Osteoblast (primary cell): ENCODE measurements at regions not wholly inside any gene's neighbourhood (a gene's known extent, or its start where the extent isn't known, plus 50 kb on each side); places are given as distances from the start of the nearest gene placed in this dataset.

ENCODE experiments used
- DNase-seq: peaks from one replicate; pipeline ENCODE4 v3.0.0; 2011; ENCODE audit warnings: low spot score, mixed read lengths; ENCODE audit not compliant: insufficient read length; ENCODE audit errors: missing footprints
- H2AFZ ChIP-seq: 2 replicates; pipeline ENCODE4 v1.6.0; 2011; ENCODE audit warnings: mild to moderate bottlenecking, low read length
- H3K27ac ChIP-seq: 2 replicates; pipeline ENCODE4 v1.5.1; 2011; ENCODE audit warnings: mild to moderate bottlenecking, low read depth, low read length, moderate library complexity
- H3K27me3 ChIP-seq: 2 replicates; pipeline ENCODE4 v1.6.0; 2012; ENCODE audit warnings: mild to moderate bottlenecking, control low read depth, inconsistent platforms, low read length, moderate library complexity; ENCODE audit not compliant: insufficient read depth
- H3K36me3 ChIP-seq: 2 replicates; pipeline ENCODE4 v1.5.1; 2011; ENCODE audit warnings: mild to moderate bottlenecking, low read length, control low read depth, moderate library complexity; ENCODE audit not compliant: insufficient read depth
- H3K4me1 ChIP-seq: 2 replicates; pipeline ENCODE4 v1.5.1; 2011; ENCODE audit warnings: mild to moderate bottlenecking, low read length, control low read depth, moderate library complexity; ENCODE audit not compliant: insufficient read depth
- H3K4me2 ChIP-seq: 2 replicates; pipeline ENCODE4 v1.6.0; 2011; ENCODE audit warnings: mild to moderate bottlenecking, low read length; ENCODE audit not compliant: insufficient read depth
- H3K4me3 ChIP-seq: fragments of 200-600 bp; sonication (generic); 3 replicates; pipeline ENCODE4 v1.5.1; 2012; ENCODE audit warnings: mild to moderate bottlenecking, low read length, inconsistent platforms; ENCODE audit not compliant: insufficient read depth
- H3K79me2 ChIP-seq: 2 replicates; pipeline ENCODE4 v1.6.0; 2012; ENCODE audit warnings: mild to moderate bottlenecking, low read length, control low read depth, inconsistent platforms; ENCODE audit not compliant: insufficient read depth
- H3K9me3 ChIP-seq: 2 replicates; pipeline ENCODE4 v1.5.1; 2011; ENCODE audit warnings: low read depth, low read length, control low read depth
- H4K20me1 ChIP-seq: 2 replicates; pipeline ENCODE4 v1.6.0; 2012; ENCODE audit warnings: mild to moderate bottlenecking, low read length, control low read depth; ENCODE audit not compliant: insufficient read depth
- CTCF ChIP-seq: IDR thresholded peaks from 2 replicates; pipeline ENCODE4 v1.5.1; 2011; ENCODE audit warnings: mild to moderate bottlenecking, low read depth, low read length, moderate library complexity; ENCODE audit errors: extremely low read depth

GRCh38 chr1:90783181-90783580 lies 66.1 kb upstream of the BARHL2 start:
- Histone ChIP-seq H3K4me3 (no peak overlapping the region), H3K4me2 (no peak overlapping the region), H3K36me3 (no peaks in the 10 kb centered on the region), H3K4me1 (no peaks in the 10 kb centered on the region), H4K20me1 (no peaks in the 10 kb centered on the region), H2AFZ (no peak overlapping the region), H3K9me3 (no peaks in the 10 kb centered on the region), H3K79me2 (no peaks in the 10 kb centered on the region), H3K27ac (no peak overlapping the region), H3K27me3 (no peaks in the 10 kb centered on the region)
- no peak for TF ChIP-seq CTCF
- no peak for DNase-seq

- H4K20me1 ChIP-seq = no peaks in the 10 kb centered on the region
- no peak overlapping the region for H3K4me3 ChIP-seq
- no peaks in the 10 kb centered on the region for H3K36me3 ChIP-seq
- H3K4me1 ChIP-seq = no peaks in the 10 kb centered on the region
- H3K27ac ChIP-seq = no peak overlapping the region
- no peaks in the 10 kb centered on the region for H3K79me2 ChIP-seq
- no peaks in the 10 kb centered on the region for H3K9me3 ChIP-seq
- no peak for TF ChIP-seq CTCF
- H2AFZ ChIP-seq = no peak overlapping the region
- no peak overlapping the region for H3K4me2 ChIP-seq
- no peaks in the 10 kb centered on the region for H3K27me3 ChIP-seq
- no peak for DNase-seq
Measured at GRCh38 chr1:90782046-90782445, 64.9 kb upstream of the BARHL2 start.

GRCh38 chr1:90781534-90781933 lies 64.4 kb upstream of the BARHL2 start:
- no peaks in the 10 kb centered on the region for H3K9me3 ChIP-seq
- no peaks in the 10 kb centered on the region for H3K79me2 ChIP-seq
- no peaks in the 10 kb centered on the region for H3K36me3 ChIP-seq
- no peaks in the 10 kb centered on the region for H3K27me3 ChIP-seq
- no peak overlapping the region for H3K27ac ChIP-seq
- no peaks in the 10 kb centered on the region for H4K20me1 ChIP-seq
- H3K4me2 ChIP-seq = no peak overlapping the region
- TF ChIP-seq CTCF = no peak
- no peak overlapping the region for H2AFZ ChIP-seq
- no peak overlapping the region for H3K4me3 ChIP-seq
- no peak for DNase-seq
- no peaks in the 10 kb centered on the region for H3K4me1 ChIP-seq

GRCh38 chr1:90780981-90781380 lies 63.9 kb upstream of the BARHL2 start:
- no peak overlapping the region for H2AFZ ChIP-seq
- H3K36me3 ChIP-seq = no peaks in the 10 kb centered on the region
- no peaks in the 10 kb centered on the region for H4K20me1 ChIP-seq
- no peak for TF ChIP-seq CTCF
- H3K4me1 ChIP-seq = no peaks in the 10 kb centered on the region
- H3K79me2 ChIP-seq = no peaks in the 10 kb centered on the region
- no peak for DNase-seq
- no peak overlapping the region for H3K27ac ChIP-seq
- no peak overlapping the region for H3K4me2 ChIP-seq
- no peaks in the 10 kb centered on the region for H3K27me3 ChIP-seq
- H3K4me3 ChIP-seq = no peak overlapping the region
- H3K9me3 ChIP-seq = no peaks in the 10 kb centered on the region
